GM12873 (cell line): ENCODE measurements at regions not wholly inside any gene's neighbourhood (a gene's known extent, or its start where the extent isn't known, plus 50 kb on each side); places are given as distances from the start of the nearest gene placed in this dataset.

ENCODE experiments used
- TF ChIP-seq, protein P1 (sequence below): IDR thresholded peaks from 2 replicates; pipeline ENCODE4 v1.5.1; 2012; ENCODE audit warnings: low read depth, mild to moderate bottlenecking, moderate library complexity, low read length, control low read depth; ENCODE audit not compliant: insufficient read depth; ENCODE audit errors: missing control alignments

DNA sequence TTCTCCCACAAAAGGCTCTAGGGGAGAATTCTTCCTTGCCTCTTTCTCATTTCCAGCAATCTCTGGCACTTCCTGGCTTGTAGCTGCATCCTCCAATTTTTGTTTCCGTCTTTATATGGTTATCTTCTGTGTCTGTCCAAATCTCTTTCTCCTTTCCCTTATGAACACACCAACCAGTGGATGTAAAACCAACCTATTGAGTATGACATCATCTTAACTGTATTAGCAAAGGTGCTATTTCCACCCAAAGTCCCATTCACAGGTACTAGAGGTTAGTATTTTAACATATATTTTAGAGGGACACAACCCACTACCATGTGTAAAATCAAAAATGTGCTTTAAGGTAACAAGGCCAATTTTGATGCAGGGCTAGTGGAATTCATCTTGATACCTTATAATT, 129.0 kb downstream of the RAP2A start:
- TF ChIP-seq, protein P1, sequence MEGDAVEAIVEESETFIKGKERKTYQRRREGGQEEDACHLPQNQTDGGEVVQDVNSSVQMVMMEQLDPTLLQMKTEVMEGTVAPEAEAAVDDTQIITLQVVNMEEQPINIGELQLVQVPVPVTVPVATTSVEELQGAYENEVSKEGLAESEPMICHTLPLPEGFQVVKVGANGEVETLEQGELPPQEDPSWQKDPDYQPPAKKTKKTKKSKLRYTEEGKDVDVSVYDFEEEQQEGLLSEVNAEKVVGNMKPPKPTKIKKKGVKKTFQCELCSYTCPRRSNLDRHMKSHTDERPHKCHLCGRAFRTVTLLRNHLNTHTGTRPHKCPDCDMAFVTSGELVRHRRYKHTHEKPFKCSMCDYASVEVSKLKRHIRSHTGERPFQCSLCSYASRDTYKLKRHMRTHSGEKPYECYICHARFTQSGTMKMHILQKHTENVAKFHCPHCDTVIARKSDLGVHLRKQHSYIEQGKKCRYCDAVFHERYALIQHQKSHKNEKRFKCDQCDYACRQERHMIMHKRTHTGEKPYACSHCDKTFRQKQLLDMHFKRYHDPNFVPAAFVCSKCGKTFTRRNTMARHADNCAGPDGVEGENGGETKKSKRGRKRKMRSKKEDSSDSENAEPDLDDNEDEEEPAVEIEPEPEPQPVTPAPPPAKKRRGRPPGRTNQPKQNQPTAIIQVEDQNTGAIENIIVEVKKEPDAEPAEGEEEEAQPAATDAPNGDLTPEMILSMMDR, result no peak

DNA sequence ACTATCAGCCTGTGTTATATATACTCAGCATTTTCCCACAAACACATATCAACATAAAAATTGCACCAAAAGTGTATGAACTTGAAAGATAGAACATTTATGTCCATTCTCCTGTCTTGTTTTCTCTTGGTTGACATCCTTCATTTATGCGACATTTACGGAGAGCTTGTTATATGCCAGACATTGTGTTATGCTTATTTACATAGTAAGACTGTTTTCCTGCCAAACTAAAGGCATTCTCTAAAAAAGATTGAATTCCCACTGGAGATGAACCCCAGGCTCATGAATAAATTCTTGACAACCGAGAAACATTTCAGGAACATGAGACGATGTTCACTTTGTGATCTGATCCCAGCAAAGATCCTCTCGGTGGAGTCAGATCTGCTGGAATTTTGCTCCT, 131.0 kb downstream of the RAP2A start:
- TF ChIP-seq, protein P1, result no peak

DNA sequence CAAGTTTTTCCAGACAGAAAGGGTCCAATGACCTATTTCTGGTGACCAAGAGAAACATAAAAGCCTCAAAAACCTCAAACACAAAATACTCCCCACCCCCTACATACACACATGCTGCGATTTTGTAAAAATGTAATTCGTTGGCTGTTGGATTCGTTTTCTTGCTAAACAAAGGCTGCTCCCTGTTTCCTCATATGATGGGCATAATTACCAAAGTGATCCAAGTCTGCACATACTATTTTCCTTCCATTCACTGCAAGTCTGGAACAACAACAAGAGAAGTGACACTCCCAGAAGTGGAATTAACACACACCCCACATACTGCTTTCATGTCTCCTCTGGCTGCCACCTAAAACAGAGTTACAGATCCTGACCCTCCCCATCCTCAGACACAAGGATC, 131.9 kb downstream of the RAP2A start:
- TF ChIP-seq, protein P1, result no peak

DNA sequence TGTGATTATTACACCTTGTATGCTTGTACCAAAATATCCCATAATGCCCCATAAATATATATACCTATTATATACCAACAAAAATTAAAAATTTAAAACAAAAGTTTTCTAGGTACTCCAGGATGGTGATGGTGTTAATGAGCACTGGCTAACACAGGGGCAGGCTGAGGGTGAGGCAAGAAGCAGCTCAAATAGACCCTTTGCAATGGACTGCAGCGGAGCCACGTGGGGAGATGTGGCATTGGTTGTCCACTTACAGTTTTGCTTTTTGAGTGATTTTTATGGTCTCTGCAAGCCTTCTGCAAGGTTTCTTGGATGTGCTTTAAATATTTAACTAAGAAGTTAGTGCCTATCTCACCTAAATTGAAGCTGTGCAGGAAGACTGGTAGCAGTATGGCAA, 132.9 kb downstream of the RAP2A start:
- TF ChIP-seq, protein P1, result no peak

DNA sequence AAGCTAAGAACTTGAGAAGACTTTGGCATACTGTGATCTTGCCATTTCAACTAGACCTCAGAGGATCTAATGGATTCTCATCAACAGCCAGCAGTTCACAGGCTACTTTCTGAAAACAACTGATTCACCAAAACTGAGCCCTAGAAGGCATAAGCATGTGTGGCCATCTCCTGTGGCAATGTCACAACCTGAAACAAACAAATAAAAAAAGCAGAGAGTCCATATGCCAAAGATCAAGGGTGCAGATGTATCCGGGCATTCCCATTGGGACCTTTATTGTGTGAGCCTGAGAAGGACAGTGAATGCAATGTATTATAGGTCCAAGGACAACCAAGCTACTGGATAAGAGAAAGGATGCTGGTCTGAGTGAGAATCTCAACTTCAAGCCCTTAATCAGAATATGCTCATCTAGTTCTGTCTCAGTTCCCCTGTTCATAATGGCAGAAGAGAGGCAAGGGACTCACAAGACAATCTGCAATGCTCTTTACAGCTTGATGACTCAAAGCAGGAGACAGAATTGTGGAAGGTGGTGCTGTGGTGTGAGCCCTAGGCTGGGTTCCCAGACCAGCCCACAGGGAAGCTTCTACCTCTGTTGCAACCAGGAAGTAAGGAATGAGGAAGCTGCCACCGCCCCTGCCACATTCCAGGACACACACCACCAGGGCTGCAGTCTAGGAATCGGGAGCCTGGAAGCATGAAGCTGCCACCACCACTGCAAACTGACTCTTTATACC, 133.7 kb downstream of the RAP2A start:
- TF ChIP-seq, protein P1, result no peak

DNA sequence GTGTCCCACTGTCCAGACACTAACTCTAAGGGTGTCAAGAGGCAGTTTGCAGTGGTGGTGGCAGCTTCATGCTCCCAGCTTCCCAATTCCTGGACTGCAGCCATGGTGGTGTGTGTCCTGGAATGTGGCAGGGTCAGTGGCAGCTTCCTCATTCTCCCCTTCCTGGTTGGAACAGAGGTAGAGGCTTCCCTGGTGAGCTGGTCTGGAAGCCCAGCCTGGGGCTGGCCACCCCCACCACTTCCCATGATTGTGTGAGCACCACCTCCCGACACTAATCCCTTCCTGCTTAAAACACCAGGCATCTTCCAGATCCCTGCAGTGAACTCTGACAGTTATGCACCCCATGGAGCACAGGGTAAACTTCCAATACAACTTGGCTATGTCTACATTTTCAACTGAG, 134.9 kb downstream of the RAP2A start:
- TF ChIP-seq, protein P1, result no peak

DNA sequence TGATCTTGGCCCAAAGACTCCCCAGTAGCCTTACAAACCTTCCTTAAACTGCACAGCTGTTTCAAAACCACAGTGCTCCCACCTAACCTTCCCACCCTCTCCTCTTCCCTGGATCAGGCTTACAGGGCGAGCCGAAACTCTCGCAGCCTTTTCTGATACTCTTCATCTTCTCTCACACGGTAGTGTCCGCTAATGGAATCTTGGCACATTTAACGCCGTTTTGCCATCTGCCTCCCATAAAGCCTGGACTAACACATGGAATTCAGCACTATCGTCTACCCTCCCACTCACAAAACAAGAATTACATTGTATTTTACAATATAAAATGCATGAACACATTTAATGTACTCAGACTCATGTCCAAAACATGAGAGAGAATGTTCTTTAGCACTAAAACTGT, 135.9 kb downstream of the RAP2A start:
- TF ChIP-seq, protein P1, result no peak
